Naive thymus-derived CD4-positive, alpha-beta T cell (primary cell): ENCODE measurements at regions not wholly inside any gene's neighbourhood (a gene's known extent, or its start where the extent isn't known, plus 50 kb on each side); places are given as distances from the start of the nearest gene placed in this dataset.

ENCODE experiments used
- ATAC-seq: fragments of 150-1000 bp; cut with Tn5 transposase; 2 replicates; pipeline ENCODE4 v1.10.0; 2021; ENCODE audit warnings: mild to moderate bottlenecking, moderate library complexity
- CTCF ChIA-PET: fragments of 350-600 bp; sonication (Branson Sonifier 250); formaldehyde crosslinking; loops from one replicate; lab custom pipeline; 2021; ENCODE audit warnings: antibody characterized with exemption; lab: Charles Lee
- POLR2A ChIA-PET: fragments of 350-600 bp; sonication (Branson Sonifier 250); formaldehyde crosslinking; loops from one replicate; lab custom pipeline; 2021; ENCODE audit warnings: antibody characterized with exemption, inconsistent platforms; lab: Charles Lee
- DNase-seq, 9 donors: peaks; one replicate each; pipeline versions ENCODE4 v3.0.0 to v3.0.0-alpha.2; 2020 to 2022; ENCODE audit warnings: mixed read lengths in 1 of 9
- H3K27ac ChIP-seq: one replicate; pipeline ENCODE4 v1.7.0; 2013; ENCODE audit warnings: mild to moderate bottlenecking, low read depth, low read length, moderate library complexity
- H3K27me3 ChIP-seq, 2 donors: one replicate each; pipeline ENCODE4 v1.7.0; 2013; ENCODE audit warnings: low read length in 2 of 2, mild to moderate bottlenecking in 2 of 2, moderate library complexity in 2 of 2; ENCODE audit not compliant: control insufficient read depth in 2 of 2, insufficient read depth in 2 of 2
- H3K36me3 ChIP-seq, 3 experiments: 1 replicate in 2 of 3; 2 replicates in 1 of 3; pipeline ENCODE4 v1.7.0; 2013; ENCODE audit warnings: low read length in 3 of 3, mild to moderate bottlenecking in 3 of 3, moderate library complexity in 1 of 3; ENCODE audit not compliant: insufficient read depth in 3 of 3, control insufficient read depth in 2 of 3
- H3K4me1 ChIP-seq, 2 donors: one replicate each; pipeline ENCODE4 v1.7.0; 2013; ENCODE audit warnings: low read length in 2 of 2, mild to moderate bottlenecking in 2 of 2, moderate library complexity in 1 of 2; ENCODE audit not compliant: control insufficient read depth in 2 of 2, insufficient read depth in 2 of 2
- H3K4me3 ChIP-seq: 2 replicates; pipeline ENCODE4 v1.7.0; 2013; ENCODE audit warnings: mild to moderate bottlenecking, low read length
- H3K9me3 ChIP-seq, 3 experiments: 1 replicate in 2 of 3; 2 replicates in 1 of 3; pipeline ENCODE4 v1.7.0; 2013; ENCODE audit warnings: low read length in 3 of 3; ENCODE audit not compliant: control insufficient read depth in 2 of 3
- H3K27ac Mint-ChIP-seq, 9 donors: one replicate each; pipeline ENCODE4 v1.8.0; 2020 to 2022; ENCODE audit warnings: mixed read lengths in 9 of 9, mild to moderate bottlenecking in 8 of 9, moderate library complexity in 5 of 9, inconsistent platforms in 2 of 9
- H3K27me3 Mint-ChIP-seq, 5 donors: one replicate each; pipeline ENCODE4 v1.8.0; 2021 to 2022; ENCODE audit warnings: mixed read lengths in 5 of 5, mild to moderate bottlenecking in 1 of 5
- H3K36me3 Mint-ChIP-seq, 5 donors: one replicate each; pipeline ENCODE4 v1.8.0; 2020 to 2022; ENCODE audit warnings: mixed read lengths in 5 of 5, mild to moderate bottlenecking in 3 of 5, inconsistent platforms in 1 of 5
- H3K4me1 Mint-ChIP-seq, 7 donors: one replicate each; pipeline ENCODE4 v1.8.0; 2020 to 2022; ENCODE audit warnings: mixed read lengths in 7 of 7, mild to moderate bottlenecking in 3 of 7, inconsistent platforms in 1 of 7
- H3K4me3 Mint-ChIP-seq, 10 donors: one replicate each; pipeline ENCODE4 v1.8.0; 2020 to 2022; ENCODE audit warnings: mild to moderate bottlenecking in 10 of 10, mixed read lengths in 10 of 10, moderate library complexity in 6 of 10, inconsistent platforms in 2 of 10
- H3K9me3 Mint-ChIP-seq, 11 donors: one replicate each; pipeline ENCODE4 v1.8.0; 2020 to 2022; ENCODE audit warnings: mixed read lengths in 11 of 11, mild to moderate bottlenecking in 4 of 11, inconsistent platforms in 1 of 11, moderate library complexity in 1 of 11
- intact Hi-C, 2 donors: fragments of 100-400 bp; cut with micrococcal nuclease; formaldehyde crosslinking; loops; one replicate each; pipeline ENCODE4 v1.15.1; 2023

DNA sequence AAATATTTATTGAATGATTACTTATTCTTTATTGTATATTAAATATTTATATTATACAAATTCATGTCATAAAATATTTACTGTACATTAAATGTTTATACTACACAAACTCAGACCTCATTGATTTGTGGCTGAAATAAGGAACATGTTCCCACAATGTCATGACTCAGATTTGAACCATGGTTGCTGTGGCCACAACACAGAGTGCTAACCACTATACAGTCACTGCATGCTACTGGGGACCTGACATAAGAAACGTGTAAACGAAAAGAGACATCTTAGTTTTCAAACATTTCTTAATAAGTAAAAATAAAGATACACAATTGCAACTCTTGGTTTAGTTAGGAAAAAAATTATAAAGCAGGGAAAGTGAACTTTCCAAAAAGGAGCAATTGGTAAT is 99.1 kb upstream of the AGTR1 start:
- no peaks in the 10 kb centered on the region for H3K36me3 Mint-ChIP-seq
- no peaks in the 10 kb centered on the region for H3K4me1 ChIP-seq
- H3K27ac Mint-ChIP-seq = no peak overlapping the region
- intact Hi-C loops = no loop called here
- H3K27ac ChIP-seq = no peak overlapping the region
- H3K27me3 ChIP-seq = no peaks in the 10 kb centered on the region
- H3K4me3 ChIP-seq = no peak overlapping the region
- H3K4me3 Mint-ChIP-seq = no peak overlapping the region
- no peaks in the 10 kb centered on the region for H3K27me3 Mint-ChIP-seq
- H3K36me3 ChIP-seq = no peaks in the 10 kb centered on the region
- no peaks in the 10 kb centered on the region for H3K9me3 ChIP-seq
- ChIA-PET CTCF (no interaction called here), POLR2A (no interaction called here)
- peaks cover 0 to 2% (median 0%) of the 10 kb centered on the region in 11 donors for H3K9me3 Mint-ChIP-seq
- no peaks in the 10 kb centered on the region for H3K4me1 Mint-ChIP-seq
- ATAC-seq (no peak), DNase-seq (no peak)

DNA sequence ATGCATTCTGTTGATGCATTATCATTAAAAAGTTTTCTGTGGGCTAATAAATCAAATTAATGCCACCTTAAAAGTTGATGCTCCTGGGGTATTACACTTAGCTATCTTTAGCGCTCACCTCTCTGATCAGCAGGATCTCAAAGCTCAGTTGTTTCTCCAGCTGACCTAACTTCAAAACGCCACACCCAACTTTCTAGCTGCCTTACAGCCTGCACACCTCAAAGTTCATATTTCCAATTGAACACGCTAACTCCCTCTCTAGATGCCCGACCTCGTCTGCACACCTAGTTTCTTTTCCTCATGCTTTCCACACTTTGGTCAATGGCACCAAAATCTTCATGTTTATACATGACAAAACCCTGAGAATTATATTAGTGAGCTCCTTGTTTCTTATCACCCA is 98.2 kb upstream of the AGTR1 start:
- Histone ChIP-seq H3K36me3 (no peaks in the 10 kb centered on the region), H3K9me3 (no peaks in the 10 kb centered on the region), H3K4me3 (no peak overlapping the region), H3K27me3 (no peaks in the 10 kb centered on the region), H3K27ac (no peak overlapping the region), H3K4me1 (no peaks in the 10 kb centered on the region)
- no peak overlapping the region for H3K27ac Mint-ChIP-seq
- H3K27me3 Mint-ChIP-seq = no peaks in the 10 kb centered on the region
- no peak overlapping the region for H3K4me3 Mint-ChIP-seq
- intact Hi-C loops = no loop called here
- H3K9me3 Mint-ChIP-seq = peaks cover 0 to 2% (median 0%) of the 10 kb centered on the region in 11 donors
- DNase-seq (no peak), ATAC-seq (no peak)
- H3K4me1 Mint-ChIP-seq = no peaks in the 10 kb centered on the region
- ChIA-PET POLR2A (no interaction called here), CTCF (no interaction called here)
- no peaks in the 10 kb centered on the region for H3K36me3 Mint-ChIP-seq

GRCh38 chr3:148600440-148600839 is 97.3 kb upstream of the AGTR1 start:
- ATAC-seq (no peak), DNase-seq (no peak)
- Histone ChIP-seq H3K36me3 (no peaks in the 10 kb centered on the region), H3K4me3 (no peak overlapping the region), H3K4me1 (no peaks in the 10 kb centered on the region), H3K27me3 (no peaks in the 10 kb centered on the region), H3K9me3 (no peaks in the 10 kb centered on the region), H3K27ac (no peak overlapping the region)
- no peaks in the 10 kb centered on the region for H3K27me3 Mint-ChIP-seq
- H3K4me3 Mint-ChIP-seq = no peak overlapping the region
- H3K4me1 Mint-ChIP-seq = no peaks in the 10 kb centered on the region
- no peaks in the 10 kb centered on the region for H3K36me3 Mint-ChIP-seq
- CTCF ChIA-PET = no interaction called here
- POLR2A ChIA-PET = no interaction called here
- H3K9me3 Mint-ChIP-seq = peaks cover 0 to 2% (median 0%) of the 10 kb centered on the region in 11 donors
- intact Hi-C loops = no loop called here
- H3K27ac Mint-ChIP-seq = no peak overlapping the region

DNA sequence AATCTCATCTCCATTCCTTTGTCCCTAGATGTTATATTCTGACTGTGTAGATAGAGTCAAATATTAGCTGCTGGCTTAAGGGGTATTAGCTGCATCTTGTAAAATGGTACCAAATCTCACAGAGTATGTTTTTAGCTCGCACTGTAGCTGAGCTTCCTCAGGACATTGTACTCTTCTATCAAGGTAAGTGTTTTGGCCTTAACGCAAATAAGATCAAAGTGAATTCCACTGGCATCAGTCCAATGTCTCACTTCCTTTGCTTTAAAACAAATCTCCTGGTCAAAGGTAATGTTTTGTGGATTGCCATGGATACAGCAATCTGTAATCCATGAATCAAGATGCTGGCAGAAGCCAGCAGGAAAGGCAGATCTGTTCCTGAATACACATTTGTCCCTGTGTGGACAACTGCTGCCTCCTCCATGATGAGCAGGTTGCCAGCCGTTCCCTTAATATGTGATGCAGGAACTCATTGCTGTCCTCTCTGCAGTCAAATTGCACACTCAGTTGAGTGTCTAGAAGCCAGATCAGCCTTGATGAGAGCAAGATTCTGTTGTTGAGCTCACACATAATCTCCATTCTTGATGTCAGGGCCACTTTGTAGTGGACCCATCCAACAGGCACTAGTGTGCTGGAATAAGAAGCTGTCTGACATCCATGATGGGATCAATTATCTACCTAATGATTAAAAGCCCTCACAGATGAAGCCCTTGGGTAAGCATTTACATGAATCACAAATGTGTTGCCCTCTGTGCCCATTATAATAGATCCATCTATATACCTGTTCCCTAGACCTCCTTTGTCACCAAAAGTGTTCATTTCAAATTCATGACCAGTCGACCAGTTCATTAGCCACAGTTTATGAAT is 96.6 kb upstream of the AGTR1 start:
- ATAC-seq (no peak), DNase-seq (no peak)
- Mint-ChIP-seq H3K36me3 (no peaks in the 10 kb centered on the region), H3K27ac (no peak overlapping the region), H3K9me3 (peaks cover 0 to 2% (median 0%) of the 10 kb centered on the region in 11 donors), H3K4me1 (no peaks in the 10 kb centered on the region), H3K27me3 (no peaks in the 10 kb centered on the region), H3K4me3 (no peak overlapping the region)
- ChIA-PET CTCF (no interaction called here), POLR2A (no interaction called here)
- intact Hi-C loops = no loop called here
- Histone ChIP-seq H3K27me3 (no peaks in the 10 kb centered on the region), H3K9me3 (no peaks in the 10 kb centered on the region), H3K36me3 (no peaks in the 10 kb centered on the region), H3K27ac (no peak overlapping the region), H3K4me3 (no peak overlapping the region), H3K4me1 (no peaks in the 10 kb centered on the region)

GRCh38 chr3:148601766-148602685 is 95.7 kb upstream of the AGTR1 start:
- H3K36me3 ChIP-seq = no peaks in the 10 kb centered on the region
- no peak for ATAC-seq
- H3K27ac Mint-ChIP-seq = no peak overlapping the region
- H3K27me3 ChIP-seq = no peaks in the 10 kb centered on the region
- ChIA-PET CTCF (no interaction called here), POLR2A (no interaction called here)
- peaks cover 0 to 1% (median 0%) of the 10 kb centered on the region in 7 donors for H3K4me1 Mint-ChIP-seq
- H3K9me3 ChIP-seq = no peaks in the 10 kb centered on the region
- no peaks in the 10 kb centered on the region for H3K4me1 ChIP-seq
- H3K9me3 Mint-ChIP-seq = peaks cover 0 to 7% (median 0%) of the 10 kb centered on the region in 11 donors
- no peaks in the 10 kb centered on the region for H3K27me3 Mint-ChIP-seq
- intact Hi-C loops = no loop called here
- no peak overlapping the region for H3K4me3 Mint-ChIP-seq
- no peak for DNase-seq
- H3K4me3 ChIP-seq = no peak overlapping the region
- H3K27ac ChIP-seq = no peak overlapping the region
- H3K36me3 Mint-ChIP-seq = no peaks in the 10 kb centered on the region

DNA sequence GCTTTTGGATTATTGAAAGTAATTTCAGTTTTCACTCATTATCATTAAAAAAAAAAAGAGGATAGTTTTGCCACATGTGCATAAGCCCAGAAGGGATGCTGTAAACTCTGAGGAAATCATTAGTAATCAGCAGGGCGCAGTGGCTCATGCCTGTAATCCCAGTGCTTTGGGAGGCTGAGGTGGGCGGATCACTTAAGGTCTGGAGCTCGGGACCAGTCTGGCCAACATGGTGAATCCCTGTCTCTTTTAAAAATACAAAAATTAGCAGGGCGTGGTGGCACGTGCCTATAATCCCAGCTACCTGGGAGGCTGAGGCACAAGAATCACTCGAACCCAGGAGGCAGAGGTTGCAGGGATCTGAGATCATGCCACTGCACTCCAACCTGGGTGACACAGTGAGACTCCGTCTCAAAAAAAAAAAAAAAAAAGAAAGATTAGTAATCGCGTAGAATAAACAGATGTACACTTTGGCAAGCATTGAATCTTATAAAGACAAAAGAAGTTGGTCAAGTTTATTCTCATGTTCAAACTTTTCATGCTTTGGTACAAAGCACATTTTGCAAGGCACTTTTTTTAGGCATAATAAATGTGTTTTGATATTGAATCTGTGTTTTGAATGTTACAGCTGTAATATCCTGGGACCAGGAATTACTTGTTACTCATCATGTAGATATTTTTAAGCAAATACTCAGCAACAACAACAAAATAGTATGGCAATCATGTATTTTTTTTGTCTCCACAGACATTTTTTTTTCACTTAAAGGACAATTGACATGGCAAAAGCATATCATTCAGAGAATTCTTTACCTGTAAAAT is 93.2 kb upstream of the AGTR1 start:
- intact Hi-C loops = no loop called here
- DNase-seq (no peak), ATAC-seq (no peak)
- CTCF ChIA-PET = no interaction called here
- Mint-ChIP-seq H3K27me3 (no peaks in the 10 kb centered on the region), H3K27ac (no peak overlapping the region), H3K9me3 (peaks cover 0 to 11% (median 0%) of the 10 kb centered on the region in 11 donors), H3K4me3 (no peak overlapping the region), H3K4me1 (peaks cover 0 to 1% (median 0%) of the 10 kb centered on the region in 7 donors), H3K36me3 (no peaks in the 10 kb centered on the region)
- no peaks in the 10 kb centered on the region for H3K36me3 ChIP-seq
- H3K27ac ChIP-seq = no peak overlapping the region
- H3K4me1 ChIP-seq = no peaks in the 10 kb centered on the region
- POLR2A ChIA-PET = no interaction called here
- H3K27me3 ChIP-seq = no peaks in the 10 kb centered on the region
- no peak overlapping the region for H3K4me3 ChIP-seq
- H3K9me3 ChIP-seq = no peaks in the 10 kb centered on the region
